ENCODE measurements at regions not wholly inside any gene's neighbourhood (a gene's known extent, or its start where the extent isn't known, plus 50 kb on each side); places are given as distances from the start of the nearest gene placed in this dataset.

DNA sequence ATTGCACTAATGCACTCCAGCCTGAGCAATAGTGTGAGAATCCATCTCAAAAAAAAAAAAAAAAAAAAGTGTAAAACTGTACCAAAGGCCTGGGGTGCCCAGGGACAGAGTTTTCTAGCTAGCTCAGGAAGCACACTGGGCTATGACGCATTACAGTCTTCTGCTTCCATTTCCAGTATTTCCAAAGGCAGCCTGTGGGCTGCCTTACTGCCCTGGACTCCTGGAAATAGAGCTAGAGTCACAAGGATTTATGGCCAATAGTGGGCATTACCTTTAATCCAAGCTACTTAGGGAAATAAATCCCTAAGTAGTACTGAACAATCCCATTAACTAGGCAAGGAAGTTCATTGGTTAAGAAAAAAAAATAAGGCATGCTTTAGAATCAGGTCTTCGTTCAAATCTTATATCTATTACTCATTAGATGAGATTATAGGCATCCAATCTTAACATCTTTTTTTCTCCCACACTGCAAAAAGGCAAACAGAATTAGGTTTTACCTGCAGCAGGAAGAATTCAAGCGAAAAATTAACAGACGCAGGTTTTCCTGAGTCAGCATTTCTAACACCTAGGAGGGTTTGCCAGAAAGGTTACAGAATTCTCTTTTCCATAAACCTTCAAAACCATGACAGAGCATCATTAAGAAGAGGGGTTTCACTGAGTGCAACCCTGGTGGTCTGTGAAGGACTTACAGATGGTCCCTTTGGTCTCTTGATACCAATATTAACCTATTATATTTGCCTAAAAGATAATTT is 85.6 kb upstream of the CCDC112 start:
- Histone ChIP-seq H3K4me3 (ENCODE audit: low read depth, low read length, poor library complexity, severe bottlenecking) (no peak overlapping the region), H3K4me2 (ENCODE audit: low read length) (no peak overlapping the region), H3K79me2 (ENCODE audit: insufficient read depth, low read depth, low read length) (no peaks in the 10 kb centered on the region), H2AFZ (ENCODE audit: low read length) (no peak overlapping the region), H3K9me2 (ENCODE audit: insufficient read depth, low read length) (no peaks in the 10 kb centered on the region), H3K4me1 (ENCODE audit: insufficient read depth, low read length, poor library complexity, severe bottlenecking) (no peaks in the 10 kb centered on the region), H3K27ac (ENCODE audit: low read depth, low read length, poor library complexity, severe bottlenecking) (no peak overlapping the region), H4K20me1 (ENCODE audit: insufficient read depth, low read length) (no peaks in the 10 kb centered on the region), H3K9me3 (ENCODE audit: low read length) (no peaks in the 10 kb centered on the region), H3K36me3 (ENCODE audit: insufficient read depth, low read length) (no peaks in the 10 kb centered on the region)
- no peak for DNase-seq (ENCODE audit: low spot score)
- ChIA-PET CTCF (ENCODE audit: unreplicated experiment) (no interaction called here), POLR2A (interaction anchor here (0.7 to 0.9 kb wide), 2 partner anchors 30 to 89 kb away, joined by 3 to 4 read pairs; no protein-coding TSS in a partner anchor)
- BruUV-seq (replicated peaks), result no TSS peak
- TF ChIP-seq, protein P1, sequence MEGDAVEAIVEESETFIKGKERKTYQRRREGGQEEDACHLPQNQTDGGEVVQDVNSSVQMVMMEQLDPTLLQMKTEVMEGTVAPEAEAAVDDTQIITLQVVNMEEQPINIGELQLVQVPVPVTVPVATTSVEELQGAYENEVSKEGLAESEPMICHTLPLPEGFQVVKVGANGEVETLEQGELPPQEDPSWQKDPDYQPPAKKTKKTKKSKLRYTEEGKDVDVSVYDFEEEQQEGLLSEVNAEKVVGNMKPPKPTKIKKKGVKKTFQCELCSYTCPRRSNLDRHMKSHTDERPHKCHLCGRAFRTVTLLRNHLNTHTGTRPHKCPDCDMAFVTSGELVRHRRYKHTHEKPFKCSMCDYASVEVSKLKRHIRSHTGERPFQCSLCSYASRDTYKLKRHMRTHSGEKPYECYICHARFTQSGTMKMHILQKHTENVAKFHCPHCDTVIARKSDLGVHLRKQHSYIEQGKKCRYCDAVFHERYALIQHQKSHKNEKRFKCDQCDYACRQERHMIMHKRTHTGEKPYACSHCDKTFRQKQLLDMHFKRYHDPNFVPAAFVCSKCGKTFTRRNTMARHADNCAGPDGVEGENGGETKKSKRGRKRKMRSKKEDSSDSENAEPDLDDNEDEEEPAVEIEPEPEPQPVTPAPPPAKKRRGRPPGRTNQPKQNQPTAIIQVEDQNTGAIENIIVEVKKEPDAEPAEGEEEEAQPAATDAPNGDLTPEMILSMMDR (conservative IDR thresholded peaks at IDR 0.05; ENCODE audit: low read length), result no peak
- TF ChIP-seq EZH2phosphoT487 (IDR thresholded peaks at IDR 0.05; ENCODE audit: borderline replicate concordance, low read depth, low read length), result no peak
- intact Hi-C loops (cut with micrococcal nuclease; ENCODE audit: unreplicated experiment), result loop anchor here (10.0 kb wide), 1 partner anchor 203 kb away; no protein-coding TSS in a partner anchor

DNA sequence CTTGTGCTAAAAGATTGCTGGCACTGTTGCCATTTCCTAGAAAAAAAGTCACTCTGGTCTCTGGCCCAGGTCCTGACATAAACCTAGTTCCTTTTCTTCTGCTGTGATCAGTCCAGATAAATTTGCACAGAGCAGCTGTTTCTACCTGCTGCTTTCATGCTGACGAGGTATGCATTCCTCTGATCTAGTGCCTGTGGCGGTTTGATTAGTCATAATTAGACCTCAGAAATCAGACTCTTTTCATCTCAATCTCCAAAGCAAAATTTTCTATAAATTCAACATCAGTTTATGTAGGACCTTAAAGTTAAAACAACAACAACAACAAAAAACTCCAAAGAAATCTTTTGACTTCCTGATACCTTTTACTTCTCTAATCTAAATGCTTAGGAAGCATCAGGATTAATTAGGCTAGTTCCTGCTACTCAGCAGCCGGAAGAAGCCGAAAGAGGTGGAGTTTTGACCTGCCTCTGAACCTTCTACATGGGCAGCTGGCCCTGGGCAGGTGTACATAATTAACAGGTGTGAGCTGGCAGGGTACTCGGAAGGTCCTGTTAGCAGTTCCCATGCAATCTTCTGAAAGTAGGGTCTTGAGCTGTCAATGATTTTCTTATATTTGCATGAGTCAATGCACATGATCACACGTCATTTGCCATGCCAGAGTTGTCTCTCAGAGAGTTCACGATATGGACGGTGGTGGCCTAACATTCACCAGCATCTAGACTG is 83.3 kb upstream of the CCDC112 start:
- no peak for DNase-seq (ENCODE audit: low spot score)
- H3K9me3 ChIP-seq (ENCODE audit: low read length), result no peaks in the 10 kb centered on the region
- H2AFZ ChIP-seq (ENCODE audit: low read length), result no peak overlapping the region
- H3K9me2 ChIP-seq (ENCODE audit: insufficient read depth, low read length), result no peaks in the 10 kb centered on the region
- H3K4me3 ChIP-seq (ENCODE audit: low read depth, low read length, poor library complexity, severe bottlenecking), result no peak overlapping the region
- no peak overlapping the region for H3K27ac ChIP-seq (ENCODE audit: low read depth, low read length, poor library complexity, severe bottlenecking)
- H3K4me2 ChIP-seq (ENCODE audit: low read length), result no peak overlapping the region
- H3K4me1 ChIP-seq (ENCODE audit: insufficient read depth, low read length, poor library complexity, severe bottlenecking), result no peaks in the 10 kb centered on the region
- BruUV-seq (replicated peaks), result no TSS peak
- ChIA-PET POLR2A (interaction anchor here (0.7 kb wide), 1 partner anchor 545 kb away, joined by 3 read pairs; no protein-coding TSS in a partner anchor), CTCF (ENCODE audit: unreplicated experiment) (no interaction called here)
- no peaks in the 10 kb centered on the region for H3K79me2 ChIP-seq (ENCODE audit: insufficient read depth, low read depth, low read length)
- TF ChIP-seq EZH2phosphoT487 (IDR thresholded peaks at IDR 0.05; ENCODE audit: borderline replicate concordance, low read depth, low read length), result no peak
- TF ChIP-seq, protein P1 (conservative IDR thresholded peaks at IDR 0.05; ENCODE audit: low read length), result no peak
- no peaks in the 10 kb centered on the region for H3K36me3 ChIP-seq (ENCODE audit: insufficient read depth, low read length)
- H4K20me1 ChIP-seq (ENCODE audit: insufficient read depth, low read length), result no peaks in the 10 kb centered on the region
- intact Hi-C loops (cut with micrococcal nuclease; ENCODE audit: unreplicated experiment), result loop anchor here (10.0 kb wide), 1 partner anchor 205 kb away; no protein-coding TSS in a partner anchor
